ENCODE measurements at regions not wholly inside any gene's neighbourhood (a gene's known extent, or its start where the extent isn't known, plus 50 kb on each side); places are given as distances from the start of the nearest gene placed in this dataset.
A peak's percentile ranks its signal among the peaks of the same experiment; 100 is the strongest.

- Histone ChIP-seq H4K91ac (ENCODE audit: insufficient read length, low read depth, low read length) (no peak overlapping the region), H2BK120ac (ENCODE audit: low read depth, low read length, poor library complexity, severe bottlenecking) (no peak overlapping the region), H3K79me2 (ENCODE audit: insufficient read depth, low read length) (no peaks in the 10 kb centered on the region), H3K56ac (ENCODE audit: insufficient read length, low read depth, low read length) (no peak overlapping the region), H3K14ac (ENCODE audit: insufficient read depth, low read length) (no peak overlapping the region), H3T11ph (ENCODE audit: low read length) (no peak overlapping the region), H3K79me1 (ENCODE audit: insufficient read depth, low read depth, low read length, poor library complexity, severe bottlenecking) (no peaks in the 10 kb centered on the region), H3K9me3 (ENCODE audit: control insufficient read depth, low read depth, low read length) (no peaks in the 10 kb centered on the region), H2BK5ac (ENCODE audit: insufficient read length, low read length) (no peak overlapping the region), H3K23me2 (ENCODE audit: insufficient read length, low read depth, low read length, poor library complexity, severe bottlenecking) (no peaks in the 10 kb centered on the region), H3K23ac (ENCODE audit: insufficient read length, low read depth, low read length) (no peak overlapping the region), H3K4ac (ENCODE audit: low read depth, low read length) (no peak overlapping the region), H3K27me3 (ENCODE audit: insufficient read depth, low read length) (no peaks in the 10 kb centered on the region), H3K4me2 (ENCODE audit: insufficient read depth, insufficient read length, low read length) (no peak overlapping the region), H4K20me1 (ENCODE audit: control insufficient read depth, insufficient read depth, insufficient read length) (no peaks in the 10 kb centered on the region), H3K9ac (ENCODE audit: extremely low read depth, insufficient read length, low read length) (no peak overlapping the region), H3K4me1 (ENCODE audit: insufficient read depth, low read length) (no peaks in the 10 kb centered on the region), H4K8ac (replicated peaks; ENCODE audit: insufficient read length, low read depth, low read length) (no peak overlapping the region), H4K5ac (ENCODE audit: insufficient read length, low read depth, low read length) (no peak overlapping the region), H3K27ac (ENCODE audit: insufficient read length, low read depth, low read length) (no peak overlapping the region), H2BK12ac (ENCODE audit: insufficient read length, low read depth, low read length) (no peak overlapping the region), H3K18ac (ENCODE audit: insufficient read length, low read depth, low read length) (no peak overlapping the region), H2AK5ac (ENCODE audit: insufficient read length, low read length) (no peak overlapping the region), H2BK20ac (ENCODE audit: low read depth, low read length, poor library complexity, severe bottlenecking) (no peak overlapping the region), H2BK15ac (ENCODE audit: low read depth, low read length) (no peak overlapping the region), H2AFZ (ENCODE audit: low read length) (no peak overlapping the region)
- Mint-ChIP-seq H3K27ac (no peak overlapping the region; a peak in 1 of 7 replicates), H3K36me3 (ENCODE audit: insufficient read depth in 1 of 3, low read depth in 3 of 3) (no peaks in the 10 kb centered on the region), H3K27me3 (ENCODE audit: low read depth) (peaks cover 23% of the 10 kb centered on the region), H3K9me3 (no peaks in the 10 kb centered on the region), H3K4me1 (peaks cover 0 to 8% of the 10 kb centered on the region in 2 experiments; a peak in 2 of 4 replicates), H3K4me3 (no peak overlapping the region)
- DNase-seq, result peak; percentile 12
- WGBS (ENCODE audit: extremely low coverage, insufficient read length, low lambda C conversion rate), result no CpG with 5 or more reads among the region's 4 CpGs
- TF ChIP-seq CTCF (conservative IDR thresholded peaks at IDR 0.05), result no peak
Observed at GRCh38 chr2:873027-873426, 77.6 kb upstream of the SNTG2 start.

Measured in H9 (cell line).